HG02798 (cell line): ENCODE measurements at regions not wholly inside any gene's neighbourhood (a gene's known extent, or its start where the extent isn't known, plus 50 kb on each side); places are given as distances from the start of the nearest gene placed in this dataset.
"Not testable (repeated sequence)": the region's sequence is repeated elsewhere in the genome, so short reads cannot be mapped to it uniquely, and the experiment has no call there.

Experiments used
- ATAC-seq: cut with Tn5 transposase; IDR thresholded peaks from one replicate; pipeline ENCODE4 v1.9.1; 2021; ENCODE audit warnings: mild to moderate bottlenecking; ENCODE audit not compliant: unreplicated experiment, poor library complexity

- ATAC-seq = not testable (repeated sequence)
Measured at GRCh38 chrX:35221391-35221790, 278.8 kb downstream of the FAM47B start.

DNA sequence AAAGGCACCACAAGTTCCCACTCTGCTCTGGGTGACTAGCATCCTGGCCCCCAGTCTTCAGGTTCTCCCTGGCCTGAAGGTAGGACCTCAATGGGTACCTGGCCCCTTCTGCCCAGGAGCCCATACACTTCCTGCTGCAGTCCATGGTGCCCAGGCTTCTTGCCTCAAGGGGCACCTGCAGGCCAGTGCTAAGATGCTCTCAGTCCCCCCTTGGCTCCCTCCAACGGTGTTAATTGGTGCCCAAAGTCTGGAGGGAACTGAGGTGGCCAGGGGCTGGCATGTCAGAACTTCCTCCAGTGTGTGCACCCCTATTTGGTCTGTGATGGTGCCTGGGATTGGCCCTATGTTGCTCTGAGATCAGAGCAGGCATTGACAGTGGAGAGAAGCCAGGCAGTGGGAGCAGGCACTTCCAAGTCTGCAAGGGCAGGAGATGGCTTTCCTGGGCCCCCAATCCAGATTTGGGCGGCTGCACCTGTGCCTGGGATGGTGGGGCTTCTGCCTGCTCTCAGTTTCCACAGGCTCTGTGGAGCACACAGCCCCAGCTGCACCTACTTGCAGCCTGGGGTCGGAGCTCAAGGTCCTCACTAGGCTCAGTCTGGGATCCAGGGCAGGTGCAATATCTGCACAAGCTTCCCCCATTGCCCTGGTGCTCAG, 301.6 kb downstream of the FAM47B start:
- ATAC-seq = no peak

DNA sequence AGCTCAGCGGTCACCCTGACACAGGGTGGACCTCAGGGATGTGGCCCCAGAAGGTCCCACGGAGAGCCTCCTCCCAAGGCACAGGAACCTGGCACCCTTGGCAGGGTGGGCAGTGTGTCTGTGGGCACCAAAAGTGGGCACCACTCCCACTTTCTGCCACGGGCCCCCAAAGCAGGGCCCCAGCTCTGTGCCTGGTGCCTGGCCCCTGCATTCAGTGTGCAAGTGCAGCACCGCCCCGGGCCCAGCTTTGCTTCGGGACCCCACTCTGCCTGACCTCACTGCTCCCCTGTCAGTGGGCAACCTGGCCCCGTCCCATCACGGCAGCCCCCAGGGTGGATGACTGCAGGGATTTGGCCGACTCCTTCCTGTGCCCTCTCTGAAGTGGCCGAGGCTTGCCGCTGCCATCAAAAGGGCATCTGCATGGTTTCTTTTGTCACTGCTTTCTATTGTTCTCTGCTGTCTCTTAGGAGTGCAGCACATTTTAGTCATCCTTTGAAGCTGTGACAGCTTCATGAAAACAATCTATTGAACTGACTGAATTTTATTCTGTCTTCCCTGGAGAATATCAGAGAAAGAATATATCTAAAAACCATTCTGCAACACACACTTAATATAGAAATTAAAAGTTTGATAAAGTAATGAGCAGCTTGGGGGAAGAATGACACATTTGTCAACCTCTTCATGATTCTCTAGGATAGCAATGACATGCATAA, 302.4 kb downstream of the FAM47B start:
- ATAC-seq = no peak

DNA sequence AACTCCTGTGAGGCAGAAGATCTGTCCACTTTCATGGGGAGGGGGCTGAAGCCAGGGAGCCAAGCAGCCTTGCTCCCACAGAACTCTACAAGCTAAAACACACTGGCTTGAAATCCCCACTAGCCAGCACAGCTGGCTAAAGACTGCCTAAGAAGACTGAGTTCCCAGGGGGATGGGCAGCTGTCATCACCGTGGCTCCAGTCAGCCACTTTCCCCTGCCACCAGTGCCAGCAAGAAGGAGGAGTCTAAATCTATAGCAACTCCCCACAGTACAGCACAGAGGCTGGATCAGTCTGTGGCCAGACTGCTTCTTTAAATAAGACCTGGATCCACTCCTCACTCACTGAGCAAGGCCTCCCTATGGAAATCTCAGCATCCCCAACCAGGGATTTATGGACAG, 308.6 kb downstream of the FAM47B start:
- ATAC-seq = no peak

- no peak for ATAC-seq
Measured at GRCh38 chrX:35276115-35276514, 333.5 kb downstream of the FAM47B start.

GRCh38 chrX:35285289-35285962, 342.8 kb downstream of the FAM47B start:
- ATAC-seq = no peak

DNA sequence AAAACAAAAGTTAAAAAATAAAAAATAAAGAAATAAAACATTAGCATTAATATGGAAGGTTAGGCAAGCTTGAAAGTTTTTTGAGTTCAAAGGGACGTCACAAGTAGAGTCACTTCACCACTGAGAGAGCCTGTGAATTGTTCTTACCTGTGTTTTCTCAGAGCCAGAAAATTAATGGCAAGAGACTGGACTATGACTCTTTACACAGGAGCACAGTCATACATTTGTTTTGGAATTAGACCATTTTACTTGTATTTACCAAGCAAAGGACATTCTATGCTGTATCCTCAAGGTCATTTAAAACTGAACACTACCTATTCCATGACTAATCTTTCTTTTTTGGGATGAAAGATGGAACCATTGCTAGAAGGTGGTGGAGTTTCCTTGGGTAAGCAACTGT, 346.1 kb downstream of the FAM47B start:
- no peak for ATAC-seq

DNA sequence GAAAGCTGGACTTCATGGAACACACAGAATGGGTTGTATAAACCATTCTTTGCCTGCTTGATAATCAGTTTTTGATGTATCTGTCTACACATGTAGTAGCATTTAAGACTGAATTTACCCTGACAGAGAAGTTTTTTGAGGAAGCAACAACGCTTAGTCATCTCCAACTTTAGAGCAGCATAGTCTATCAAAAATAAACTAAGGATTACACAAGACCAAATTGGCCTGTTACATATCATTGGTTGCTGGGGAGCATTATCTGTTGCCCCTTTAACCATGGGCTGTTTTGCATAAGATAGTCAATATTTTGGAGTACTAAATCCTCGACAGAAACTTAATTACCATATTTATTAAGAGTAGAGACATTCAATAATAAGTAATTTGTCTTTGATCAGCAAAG, 347.4 kb downstream of the FAM47B start:
- ATAC-seq = no peak

DNA sequence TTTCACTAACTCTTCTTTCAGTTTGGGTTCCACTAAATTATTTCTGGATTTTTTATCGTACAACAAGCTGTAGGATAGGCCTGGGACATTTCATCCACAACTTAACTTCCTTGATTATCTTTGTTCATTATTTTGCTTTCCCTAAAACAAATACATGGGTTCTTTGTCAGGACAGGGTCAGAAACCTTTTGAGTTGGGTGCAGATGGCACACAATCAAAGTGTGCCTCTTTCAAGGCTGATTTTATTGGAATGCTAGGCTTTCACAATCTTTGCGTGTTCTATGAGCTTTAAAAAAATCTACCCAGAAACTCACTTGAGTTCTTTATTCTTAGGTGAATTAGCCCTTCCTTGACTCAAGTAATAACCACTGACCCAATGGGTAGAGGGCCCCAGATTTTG, 348.4 kb downstream of the FAM47B start:
- no peak for ATAC-seq

- no peak for ATAC-seq
Measured at GRCh38 chrX:35292522-35292921, 349.9 kb downstream of the FAM47B start.

DNA sequence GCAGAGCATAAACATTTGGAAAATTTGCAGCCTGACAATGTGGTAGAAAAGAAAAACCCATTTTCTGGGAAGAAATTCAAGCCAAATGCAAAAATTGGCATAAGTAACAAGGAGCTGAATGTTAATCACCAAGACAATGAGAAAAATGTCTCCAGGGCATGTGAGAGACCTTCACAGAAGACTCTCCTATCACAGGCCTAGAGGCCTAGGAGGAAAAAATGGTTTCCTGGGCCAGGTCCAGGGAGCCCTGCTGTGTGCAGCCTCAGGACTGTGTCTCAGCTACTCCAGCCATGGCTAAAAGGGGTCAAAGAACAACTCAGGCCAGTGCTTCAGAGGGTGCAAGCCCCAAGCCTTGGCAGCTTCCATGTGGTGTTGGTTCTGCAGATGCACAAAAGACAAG, 362.4 kb downstream of the FAM47B start:
- not testable (repeated sequence) for ATAC-seq

DNA sequence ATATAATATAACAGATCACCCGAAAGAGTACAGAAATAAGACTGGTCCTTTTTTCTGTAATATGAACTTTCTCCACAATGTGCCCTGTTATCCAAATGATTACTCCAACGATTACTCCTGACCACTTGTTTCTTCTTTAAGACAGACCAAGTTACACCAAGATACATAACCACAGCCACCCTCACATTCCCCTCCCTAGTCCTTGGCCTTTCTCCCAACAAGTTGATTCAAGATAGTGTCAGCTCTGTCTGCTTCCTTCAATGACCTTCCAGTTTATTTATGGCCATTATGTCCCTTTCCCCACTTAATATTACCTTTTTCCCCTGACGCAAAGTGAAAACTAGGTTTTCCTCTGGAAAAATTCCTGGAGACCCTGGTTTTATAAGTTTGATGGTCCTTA, 397.2 kb downstream of the FAM47B start:
- no peak for ATAC-seq

DNA sequence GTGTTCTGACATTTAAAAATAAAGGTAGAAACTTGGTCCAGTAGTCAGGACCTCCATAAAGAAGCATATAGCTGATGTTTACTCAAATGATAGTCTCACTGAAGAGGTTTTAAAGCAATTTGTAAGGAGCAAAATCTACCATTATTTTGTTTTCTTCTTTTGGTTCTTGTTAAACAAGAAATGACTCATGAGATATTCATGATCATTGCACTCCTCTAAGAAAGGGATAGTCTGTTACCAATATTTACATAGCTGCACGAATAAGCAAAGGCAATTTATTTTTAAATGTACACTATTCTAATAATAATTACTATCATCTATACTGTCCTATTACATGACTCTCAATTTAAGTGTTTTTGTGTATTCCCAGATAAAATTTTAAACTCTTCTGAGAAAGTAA, 397.9 kb downstream of the FAM47B start:
- no peak for ATAC-seq

GRCh38 chrX:35351212-35351611, 408.6 kb downstream of the FAM47B start:
- ATAC-seq = no peak

DNA sequence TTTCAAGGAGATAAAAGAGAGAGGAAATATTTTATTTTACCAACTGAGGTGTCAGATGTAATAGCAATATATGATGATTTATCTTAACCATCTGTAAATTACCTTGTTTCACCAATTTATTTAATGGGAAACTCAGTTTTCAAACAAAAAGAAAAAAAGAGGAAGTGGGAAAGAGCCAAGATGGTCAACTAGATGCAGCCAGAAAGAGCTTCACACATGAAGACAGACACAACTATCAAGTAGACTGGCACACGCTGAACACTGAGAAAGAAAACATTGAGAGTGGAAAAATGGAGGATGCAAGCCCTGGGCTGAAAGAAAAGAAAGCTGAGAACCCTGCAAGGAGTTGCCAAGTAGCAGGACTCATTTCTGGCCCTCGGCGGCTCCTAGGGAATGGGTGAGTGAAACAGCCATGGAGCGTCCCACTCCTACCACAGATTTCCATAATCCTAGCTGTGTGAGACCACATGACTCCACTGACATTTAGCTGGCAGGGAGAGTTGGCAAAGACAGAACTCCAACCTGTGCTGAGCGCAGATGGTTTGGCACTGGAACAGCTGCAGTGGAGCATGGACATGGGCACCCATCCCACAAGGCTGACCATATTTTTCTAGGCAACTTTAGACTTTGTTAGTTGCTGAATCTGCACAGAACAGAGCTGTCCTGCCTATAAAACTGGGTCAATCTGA, 409.3 kb downstream of the FAM47B start:
- ATAC-seq = no peak

DNA sequence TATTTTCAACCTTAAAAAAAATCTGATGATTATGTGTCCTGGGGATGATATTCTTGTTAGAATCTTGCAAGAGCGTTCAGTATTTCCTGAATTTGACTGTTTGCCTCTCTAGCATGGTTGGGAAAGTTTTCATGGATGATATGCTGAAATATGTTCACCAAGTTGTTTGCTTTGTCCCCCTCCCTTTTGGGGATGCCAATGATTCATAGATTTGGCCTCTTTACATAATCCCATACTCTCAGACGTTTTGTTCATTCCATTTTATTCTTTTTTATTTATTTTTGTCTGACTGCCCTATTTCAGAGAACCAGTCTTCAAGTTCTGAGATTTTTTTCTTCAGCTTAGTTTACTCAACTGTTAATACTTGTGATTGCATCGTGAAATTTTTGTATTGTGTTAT, 415.1 kb downstream of the FAM47B start:
- ATAC-seq = no peak

DNA sequence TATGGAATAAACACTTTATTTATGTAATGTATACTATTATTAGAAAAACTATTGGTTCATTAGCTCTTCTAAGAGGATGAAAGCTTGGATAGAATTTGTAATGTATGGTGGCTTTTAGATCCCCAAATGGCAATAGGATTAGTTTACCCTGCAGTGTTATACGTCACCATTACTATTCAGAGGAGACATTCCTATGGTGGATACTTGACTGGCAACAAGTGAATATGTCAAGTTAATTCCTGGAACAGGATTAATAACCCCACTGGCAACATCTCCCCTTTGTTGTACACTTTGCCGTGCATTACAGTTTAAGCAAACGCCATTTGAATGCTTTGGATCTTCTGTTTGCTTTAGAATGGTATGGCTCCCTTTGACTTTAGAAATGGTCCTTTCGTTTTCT, 420.3 kb downstream of the FAM47B start:
- no peak for ATAC-seq

DNA sequence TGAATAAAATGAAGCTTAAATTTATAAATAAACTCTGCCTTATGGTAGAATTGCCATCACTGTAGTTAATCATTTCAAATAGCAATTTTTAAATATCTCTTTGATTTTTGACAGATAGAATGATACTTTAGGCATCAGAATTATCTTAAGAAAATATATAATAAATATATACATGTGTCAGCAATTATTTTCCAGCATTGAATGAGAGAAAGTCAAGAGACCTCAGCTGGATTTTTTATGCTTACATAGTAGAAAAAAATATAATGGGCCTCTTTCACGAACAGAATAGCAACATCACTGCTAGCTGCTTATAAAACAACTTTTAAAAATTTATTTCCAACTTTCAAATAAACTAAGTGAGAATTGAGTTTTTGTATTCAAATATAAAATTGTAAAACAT, 424.0 kb upstream of the MAGEB16 start:
- no peak for ATAC-seq

DNA sequence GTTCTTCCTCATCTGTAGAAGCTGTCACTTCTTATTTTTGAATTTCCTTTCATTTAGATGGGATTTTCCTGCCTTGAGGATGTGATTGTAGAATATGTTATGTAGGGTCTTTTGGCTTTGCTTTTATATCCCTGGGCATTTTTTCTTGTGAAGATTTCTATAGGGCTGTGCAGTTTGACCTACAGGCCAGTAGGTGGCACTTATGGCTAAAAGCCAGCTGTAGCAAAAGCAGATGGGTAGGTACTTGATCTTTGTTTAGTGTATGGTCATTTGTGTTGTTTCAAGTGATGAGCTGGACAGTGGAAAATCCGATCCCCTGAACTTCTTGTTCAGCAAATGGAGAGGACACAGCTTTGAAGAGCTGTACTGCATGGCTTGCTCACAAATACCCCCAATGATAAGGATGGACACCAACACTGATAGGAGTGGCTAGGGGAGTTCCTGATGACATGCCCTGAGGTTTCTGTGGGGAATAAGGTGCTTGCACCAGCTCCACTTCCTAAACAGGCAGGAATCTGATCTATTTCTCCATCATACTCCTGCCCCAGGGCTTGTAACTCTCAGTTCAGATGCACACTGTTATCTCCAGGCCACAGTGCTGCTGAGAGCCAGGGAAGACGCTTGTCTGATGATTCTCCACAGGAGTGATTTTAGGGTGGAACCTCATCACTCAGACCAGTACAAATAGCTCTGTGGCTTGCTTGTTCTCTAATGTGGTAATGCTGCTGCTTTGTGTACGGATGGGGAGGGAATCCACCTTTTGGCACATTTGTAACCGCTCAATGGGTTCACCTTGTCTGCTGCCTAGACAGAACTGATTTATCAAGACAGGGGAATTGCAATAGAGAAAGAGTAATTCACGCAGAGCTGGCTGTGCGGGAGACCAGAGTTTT, 417.1 kb upstream of the MAGEB16 start:
- peak; percentile 79 for ATAC-seq

GRCh38 chrX:35381709-35382108, 416.4 kb upstream of the MAGEB16 start:
- not testable (repeated sequence) for ATAC-seq
